MM.1S (cell line): ENCODE measurements at regions not wholly inside any gene's neighbourhood (a gene's known extent, or its start where the extent isn't known, plus 50 kb on each side); places are given as distances from the start of the nearest gene placed in this dataset.

Source experiments
- CTCF ChIP-seq: fragments of 300-600 bp; sonication (generic); IDR thresholded peaks from 2 replicates; pipeline ENCODE4 v1.5.1; 2016; ENCODE audit warnings: antibody characterized with exemption, low read length, mixed read lengths
- EZH2phosphoT487 ChIP-seq: fragments of 300-600 bp; sonication (generic); IDR thresholded peaks from 2 replicates; pipeline ENCODE4 v1.6.1; 2018; ENCODE audit warnings: antibody characterized with exemption, low read length

GRCh38 chr4:135601351-135601750 is 1399.8 kb upstream of the PABPC4L start:
- TF ChIP-seq CTCF (no peak), EZH2phosphoT487 (no peak)
